HL-60 (cell line): ENCODE measurements at regions not wholly inside any gene's neighbourhood (a gene's known extent, or its start where the extent isn't known, plus 50 kb on each side); places are given as distances from the start of the nearest gene placed in this dataset.

Source experiments
- DNase-seq, 2 experiments: peaks; one replicate each; pipeline ENCODE4 v3.0.0-alpha.2; 2010 to 2020; ENCODE audit warnings: low read depth in 1 of 2, low spot score in 1 of 2
- H3K27ac ChIP-seq: fragments of 250-450 bp; sonication (Bioruptor Pico); replicated peaks from 2 replicates; pipeline ENCODE4 v1.5.1; 2020; ENCODE audit warnings: mild to moderate bottlenecking, moderate library complexity
- H3K27me3 ChIP-seq: fragments of 250-450 bp; sonication (Bioruptor Pico); 2 replicates; pipeline ENCODE4 v1.5.1; 2021; ENCODE audit warnings: mild to moderate bottlenecking, moderate library complexity; ENCODE audit not compliant: insufficient read depth, poor library complexity, severe bottlenecking
- H3K4me3 ChIP-seq: replicated peaks from 2 replicates; pipeline ENCODE4 v1.5.1; 2011; ENCODE audit warnings: mild to moderate bottlenecking, control low read depth, low read length; ENCODE audit not compliant: insufficient read depth
- GABPA ChIP-seq: IDR thresholded peaks from 2 replicates; pipeline ENCODE4 v1.6.1; 2012; ENCODE audit warnings: low read depth
- POLR2AphosphoS5 ChIP-seq: IDR thresholded peaks from 2 replicates; pipeline ENCODE4 v1.6.1; 2012; ENCODE audit warnings: low read depth
- SPI1 ChIP-seq: IDR thresholded peaks from 2 replicates; pipeline ENCODE4 v1.6.1; 2012; ENCODE audit warnings: low read depth, mild to moderate bottlenecking, borderline replicate concordance
- TF ChIP-seq, protein P1 (sequence below): IDR thresholded peaks from one replicate; pipeline ENCODE4 v1.5.1; 2011; ENCODE audit warnings: low read length, control low read depth, inconsistent platforms; ENCODE audit not compliant: insufficient read depth
- TF ChIP-seq, protein P2 (sequence below): IDR thresholded peaks from 2 replicates; pipeline ENCODE4 v1.6.1; 2012; ENCODE audit warnings: low read depth; ENCODE audit not compliant: insufficient replicate concordance

DNA sequence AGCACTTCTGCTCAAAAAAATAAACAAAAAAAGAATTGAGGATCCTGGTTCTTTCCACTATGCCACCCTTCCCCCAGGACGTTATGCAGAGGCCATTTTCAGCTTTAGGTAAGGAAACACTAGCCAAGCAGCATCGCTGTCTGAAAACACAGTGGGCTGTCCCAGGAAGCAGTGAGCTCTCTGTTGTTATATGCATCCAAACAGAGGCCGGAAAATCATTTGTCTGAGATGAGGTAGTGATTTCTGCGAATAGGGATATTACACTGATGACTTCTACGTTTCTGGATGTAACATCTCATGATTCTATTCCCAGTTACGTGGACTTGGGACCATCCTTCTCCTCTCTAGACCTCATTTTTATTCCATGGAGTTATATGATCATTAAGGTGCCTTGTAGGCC lies 137.2 kb downstream of the OMA1 start:
- DNase-seq = no peak
- H3K4me3 ChIP-seq = no peak overlapping the region
- TF ChIP-seq GABPA = no peak
- TF ChIP-seq, protein P1, sequence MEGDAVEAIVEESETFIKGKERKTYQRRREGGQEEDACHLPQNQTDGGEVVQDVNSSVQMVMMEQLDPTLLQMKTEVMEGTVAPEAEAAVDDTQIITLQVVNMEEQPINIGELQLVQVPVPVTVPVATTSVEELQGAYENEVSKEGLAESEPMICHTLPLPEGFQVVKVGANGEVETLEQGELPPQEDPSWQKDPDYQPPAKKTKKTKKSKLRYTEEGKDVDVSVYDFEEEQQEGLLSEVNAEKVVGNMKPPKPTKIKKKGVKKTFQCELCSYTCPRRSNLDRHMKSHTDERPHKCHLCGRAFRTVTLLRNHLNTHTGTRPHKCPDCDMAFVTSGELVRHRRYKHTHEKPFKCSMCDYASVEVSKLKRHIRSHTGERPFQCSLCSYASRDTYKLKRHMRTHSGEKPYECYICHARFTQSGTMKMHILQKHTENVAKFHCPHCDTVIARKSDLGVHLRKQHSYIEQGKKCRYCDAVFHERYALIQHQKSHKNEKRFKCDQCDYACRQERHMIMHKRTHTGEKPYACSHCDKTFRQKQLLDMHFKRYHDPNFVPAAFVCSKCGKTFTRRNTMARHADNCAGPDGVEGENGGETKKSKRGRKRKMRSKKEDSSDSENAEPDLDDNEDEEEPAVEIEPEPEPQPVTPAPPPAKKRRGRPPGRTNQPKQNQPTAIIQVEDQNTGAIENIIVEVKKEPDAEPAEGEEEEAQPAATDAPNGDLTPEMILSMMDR = no peak
- no peak for TF ChIP-seq POLR2AphosphoS5
- TF ChIP-seq SPI1 = no peak
- TF ChIP-seq, protein P2, sequence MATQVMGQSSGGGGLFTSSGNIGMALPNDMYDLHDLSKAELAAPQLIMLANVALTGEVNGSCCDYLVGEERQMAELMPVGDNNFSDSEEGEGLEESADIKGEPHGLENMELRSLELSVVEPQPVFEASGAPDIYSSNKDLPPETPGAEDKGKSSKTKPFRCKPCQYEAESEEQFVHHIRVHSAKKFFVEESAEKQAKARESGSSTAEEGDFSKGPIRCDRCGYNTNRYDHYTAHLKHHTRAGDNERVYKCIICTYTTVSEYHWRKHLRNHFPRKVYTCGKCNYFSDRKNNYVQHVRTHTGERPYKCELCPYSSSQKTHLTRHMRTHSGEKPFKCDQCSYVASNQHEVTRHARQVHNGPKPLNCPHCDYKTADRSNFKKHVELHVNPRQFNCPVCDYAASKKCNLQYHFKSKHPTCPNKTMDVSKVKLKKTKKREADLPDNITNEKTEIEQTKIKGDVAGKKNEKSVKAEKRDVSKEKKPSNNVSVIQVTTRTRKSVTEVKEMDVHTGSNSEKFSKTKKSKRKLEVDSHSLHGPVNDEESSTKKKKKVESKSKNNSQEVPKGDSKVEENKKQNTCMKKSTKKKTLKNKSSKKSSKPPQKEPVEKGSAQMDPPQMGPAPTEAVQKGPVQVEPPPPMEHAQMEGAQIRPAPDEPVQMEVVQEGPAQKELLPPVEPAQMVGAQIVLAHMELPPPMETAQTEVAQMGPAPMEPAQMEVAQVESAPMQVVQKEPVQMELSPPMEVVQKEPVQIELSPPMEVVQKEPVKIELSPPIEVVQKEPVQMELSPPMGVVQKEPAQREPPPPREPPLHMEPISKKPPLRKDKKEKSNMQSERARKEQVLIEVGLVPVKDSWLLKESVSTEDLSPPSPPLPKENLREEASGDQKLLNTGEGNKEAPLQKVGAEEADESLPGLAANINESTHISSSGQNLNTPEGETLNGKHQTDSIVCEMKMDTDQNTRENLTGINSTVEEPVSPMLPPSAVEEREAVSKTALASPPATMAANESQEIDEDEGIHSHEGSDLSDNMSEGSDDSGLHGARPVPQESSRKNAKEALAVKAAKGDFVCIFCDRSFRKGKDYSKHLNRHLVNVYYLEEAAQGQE = no peak
- H3K27me3 ChIP-seq = no peaks in the 10 kb centered on the region
- H3K27ac ChIP-seq = no peak overlapping the region

DNA sequence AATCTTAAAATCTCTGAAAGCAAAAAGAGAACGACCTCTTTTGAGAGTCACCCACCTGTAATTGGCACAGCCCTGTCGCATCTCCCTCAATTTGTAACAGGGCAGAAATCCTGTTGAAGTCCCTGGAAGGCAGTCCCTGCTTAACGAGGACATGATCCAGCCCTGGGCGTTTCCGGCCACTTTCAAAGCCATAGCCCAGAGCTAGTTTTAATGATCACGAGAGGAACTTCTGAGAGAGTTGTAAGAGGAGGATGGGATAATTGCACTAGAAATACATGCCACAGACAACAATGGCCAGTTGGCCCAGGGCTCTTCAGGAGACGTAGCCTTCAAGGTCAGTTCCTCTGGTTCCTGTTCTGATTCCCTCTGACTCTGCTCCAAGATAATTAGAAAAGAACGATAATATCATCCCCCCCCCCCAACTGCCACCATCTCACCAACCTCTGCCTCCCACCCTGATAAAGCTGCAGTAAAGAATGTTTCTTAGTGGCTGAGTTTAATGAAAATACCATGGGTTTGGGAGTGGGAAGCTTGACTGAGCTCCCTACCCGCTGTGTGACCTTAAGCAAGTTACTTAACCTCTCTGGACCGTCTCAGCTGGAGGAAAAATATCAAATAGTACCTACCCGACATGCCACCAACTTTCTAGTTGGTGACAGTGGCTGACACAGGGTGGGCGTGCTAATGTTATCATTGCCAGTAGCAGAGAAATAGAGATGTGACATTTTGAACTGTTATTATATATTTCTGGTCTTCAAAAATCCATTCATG lies 140.0 kb downstream of the OMA1 start:
- Histone ChIP-seq H3K4me3 (no peak overlapping the region), H3K27ac (no peak overlapping the region), H3K27me3 (no peaks in the 10 kb centered on the region)
- TF ChIP-seq GABPA (no peak), SPI1 (no peak), POLR2AphosphoS5 (no peak)
- TF ChIP-seq, protein P1 = no peak
- TF ChIP-seq, protein P2 = no peak
- no peak for DNase-seq

DNA sequence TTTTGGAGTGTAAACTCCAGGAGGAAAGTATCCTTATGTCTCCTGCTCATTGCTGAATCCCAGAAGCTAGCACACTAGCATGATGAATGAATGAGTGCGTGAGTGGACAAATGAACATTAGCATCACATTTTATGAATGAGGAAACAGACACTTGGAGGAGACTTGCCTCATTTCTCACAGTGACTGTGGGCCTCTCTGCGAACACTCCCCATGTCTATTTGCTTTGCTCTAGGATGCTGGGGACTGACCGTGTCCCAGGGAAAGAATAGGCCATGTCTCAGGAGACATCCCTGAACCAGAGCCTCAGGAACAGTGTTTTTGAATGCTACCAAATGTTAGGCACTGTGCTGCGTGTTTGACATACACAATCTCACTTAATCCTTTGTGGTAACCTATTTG lies 140.9 kb downstream of the OMA1 start:
- TF ChIP-seq, protein P2 = no peak
- TF ChIP-seq, protein P1 = no peak
- no peak for TF ChIP-seq SPI1
- TF ChIP-seq POLR2AphosphoS5 = no peak
- no peak for TF ChIP-seq GABPA
- Histone ChIP-seq H3K4me3 (no peak overlapping the region), H3K27me3 (no peaks in the 10 kb centered on the region), H3K27ac (no peak overlapping the region)
- DNase-seq = no peak
